ENCODE measurements at regions not wholly inside any gene's neighbourhood (a gene's known extent, or its start where the extent isn't known, plus 50 kb on each side); places are given as distances from the start of the nearest gene placed in this dataset.

DNA sequence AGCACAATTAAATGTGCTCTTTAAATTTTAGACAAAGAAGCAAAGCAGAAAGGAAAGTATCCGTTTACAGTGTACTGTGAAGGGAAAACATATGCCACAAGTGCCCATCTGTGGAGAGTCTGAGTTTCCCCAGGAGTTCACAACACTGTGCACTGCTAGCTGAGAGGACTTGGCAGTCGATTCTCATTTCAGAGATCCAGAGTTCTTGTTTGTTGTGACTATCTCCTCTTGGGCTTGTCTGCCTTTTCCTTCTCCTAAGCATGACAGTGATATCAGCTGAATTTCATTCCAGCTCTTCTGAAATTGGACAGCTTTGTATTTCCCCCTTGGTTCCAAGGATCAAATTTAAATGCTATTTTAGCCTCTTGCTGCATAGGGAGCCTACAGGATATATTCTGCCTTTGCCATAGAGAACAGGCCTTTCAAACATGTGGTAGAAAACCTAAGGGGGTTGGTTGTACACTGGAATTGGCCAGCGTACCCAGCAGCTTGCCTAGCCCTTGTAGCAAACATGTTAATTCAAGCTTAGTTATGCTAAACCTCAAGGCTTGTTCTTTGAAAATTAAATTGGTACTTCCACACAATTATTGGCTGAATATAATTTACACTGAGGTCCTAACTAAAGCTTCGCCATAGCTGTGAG lies 259.2 kb upstream of the NOVA1 start:
- DNase-seq = no peak

DNA sequence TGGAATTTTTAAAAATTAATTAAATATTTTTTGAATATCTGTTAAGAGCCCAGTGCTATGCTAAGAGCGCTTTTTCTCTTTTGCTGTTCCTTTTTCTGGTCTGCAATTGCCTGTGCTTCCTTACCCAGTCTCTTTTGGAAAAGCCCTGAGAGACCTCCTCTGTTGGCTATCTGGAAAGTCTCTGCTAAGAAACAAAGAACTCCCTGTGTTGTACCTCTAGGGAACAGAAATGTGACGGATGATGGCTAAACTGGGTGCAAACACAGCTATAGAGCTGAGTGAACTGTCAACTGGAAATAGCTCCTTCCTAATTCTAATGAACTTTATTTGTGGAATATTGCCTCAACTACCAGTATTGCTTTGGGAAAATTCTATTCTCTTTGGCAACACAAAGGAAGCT lies 261.6 kb upstream of the NOVA1 start:
- DNase-seq = no peak

DNA sequence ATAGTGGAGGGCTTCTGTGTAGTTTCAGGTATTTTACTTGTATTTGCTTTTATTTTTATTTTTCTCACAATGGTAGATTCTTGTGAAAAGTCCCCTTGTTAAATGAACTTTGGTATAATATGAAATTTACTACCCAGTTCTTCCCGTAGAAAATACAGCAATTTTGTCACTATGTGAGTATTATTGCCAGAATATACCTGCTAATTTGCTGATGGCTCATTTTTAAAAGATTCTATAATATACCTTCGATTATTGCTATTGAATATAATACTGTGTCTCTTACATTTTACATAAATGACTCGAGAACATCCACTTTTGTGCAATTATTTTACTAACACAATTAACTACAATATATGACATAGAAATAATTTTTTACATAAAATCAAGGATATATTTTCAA lies 262.3 kb upstream of the NOVA1 start:
- DNase-seq = no peak

DNA sequence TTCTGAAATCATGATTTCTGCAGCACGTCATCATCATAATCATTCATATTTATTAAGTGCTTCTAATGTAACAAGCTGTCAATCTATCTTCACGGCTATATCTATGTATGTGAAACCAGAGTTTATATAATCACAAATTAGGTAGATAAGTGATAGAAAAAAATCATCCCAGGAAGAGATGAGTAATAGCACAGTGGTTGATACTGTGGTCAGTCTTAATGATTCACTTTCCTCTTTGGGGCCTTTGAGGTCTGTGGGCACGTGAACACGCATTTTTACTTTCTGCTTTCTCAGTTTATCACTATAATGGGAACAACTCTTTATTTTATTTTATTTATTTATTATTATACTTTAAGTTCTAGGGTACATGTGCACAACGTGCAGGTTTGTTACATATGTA lies 265.9 kb upstream of the NOVA1 start:
- no peak for DNase-seq

DNA sequence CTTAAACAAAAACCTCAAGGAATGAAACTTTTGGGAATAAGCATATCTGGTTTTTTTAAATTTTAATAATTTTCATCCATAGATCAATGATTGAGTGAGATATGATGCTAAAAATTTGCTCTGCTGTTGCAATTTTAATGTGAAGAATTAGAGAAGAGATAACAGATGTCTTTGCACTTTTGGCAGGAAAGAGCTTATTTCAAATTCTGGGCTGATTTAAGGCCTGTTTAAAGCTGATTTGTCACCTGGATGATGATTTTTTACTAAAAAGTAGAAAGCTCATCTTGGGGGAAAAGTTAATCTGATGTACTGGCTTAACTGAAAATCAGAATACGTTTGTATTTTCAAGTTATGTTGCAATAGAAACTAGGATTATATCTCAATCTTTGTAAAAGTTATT lies 268.9 kb upstream of the NOVA1 start:
- no peak for DNase-seq

DNA sequence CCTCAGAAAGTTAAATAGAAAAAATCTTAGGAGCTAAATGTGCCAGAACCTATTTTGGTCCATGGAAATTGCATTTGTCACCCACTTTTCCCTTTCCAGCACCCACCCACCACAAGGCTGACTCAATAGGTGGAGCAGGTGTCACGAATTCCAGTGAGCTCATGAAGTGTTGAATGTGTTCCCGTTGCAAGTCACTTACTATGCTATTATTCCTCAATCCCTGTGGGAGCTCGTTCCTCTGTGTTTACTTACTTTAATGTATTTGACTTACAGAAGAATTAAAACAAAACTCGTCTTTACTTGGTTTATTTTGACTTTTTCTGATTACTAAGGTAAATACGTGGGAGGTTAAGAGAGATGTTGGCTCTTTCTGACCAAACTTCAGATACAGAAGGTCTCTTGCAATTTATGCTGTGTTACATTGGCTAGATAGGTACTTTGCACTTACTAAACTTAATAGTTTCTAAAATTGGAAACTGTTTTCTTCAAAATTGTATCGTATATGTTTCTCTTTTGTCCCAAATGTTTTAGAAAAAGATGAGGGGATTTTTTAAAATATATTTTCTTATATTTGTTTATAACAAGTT lies 269.4 kb upstream of the NOVA1 start:
- DNase-seq = peak in 1 of 2 experiments; percentile 57

DNA sequence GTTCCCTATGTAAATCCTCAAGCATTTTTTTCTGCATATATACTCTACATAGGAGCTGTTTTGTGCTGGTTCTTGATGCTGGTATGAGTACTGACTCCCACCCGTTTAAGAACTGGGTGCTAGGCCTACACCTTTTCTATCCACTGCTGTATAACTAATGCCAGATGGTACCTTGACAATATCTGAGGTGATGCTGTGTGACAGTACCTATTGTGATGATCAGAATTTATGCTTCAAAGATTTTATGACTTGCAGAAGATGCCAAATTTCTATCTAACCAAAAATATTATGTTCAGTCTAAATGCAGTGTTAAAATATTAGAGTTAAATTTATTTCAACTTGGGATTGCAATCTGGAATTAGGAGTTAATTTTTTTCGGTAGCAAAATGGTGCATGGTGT lies 272.3 kb upstream of the NOVA1 start:
- no peak for DNase-seq

DNA sequence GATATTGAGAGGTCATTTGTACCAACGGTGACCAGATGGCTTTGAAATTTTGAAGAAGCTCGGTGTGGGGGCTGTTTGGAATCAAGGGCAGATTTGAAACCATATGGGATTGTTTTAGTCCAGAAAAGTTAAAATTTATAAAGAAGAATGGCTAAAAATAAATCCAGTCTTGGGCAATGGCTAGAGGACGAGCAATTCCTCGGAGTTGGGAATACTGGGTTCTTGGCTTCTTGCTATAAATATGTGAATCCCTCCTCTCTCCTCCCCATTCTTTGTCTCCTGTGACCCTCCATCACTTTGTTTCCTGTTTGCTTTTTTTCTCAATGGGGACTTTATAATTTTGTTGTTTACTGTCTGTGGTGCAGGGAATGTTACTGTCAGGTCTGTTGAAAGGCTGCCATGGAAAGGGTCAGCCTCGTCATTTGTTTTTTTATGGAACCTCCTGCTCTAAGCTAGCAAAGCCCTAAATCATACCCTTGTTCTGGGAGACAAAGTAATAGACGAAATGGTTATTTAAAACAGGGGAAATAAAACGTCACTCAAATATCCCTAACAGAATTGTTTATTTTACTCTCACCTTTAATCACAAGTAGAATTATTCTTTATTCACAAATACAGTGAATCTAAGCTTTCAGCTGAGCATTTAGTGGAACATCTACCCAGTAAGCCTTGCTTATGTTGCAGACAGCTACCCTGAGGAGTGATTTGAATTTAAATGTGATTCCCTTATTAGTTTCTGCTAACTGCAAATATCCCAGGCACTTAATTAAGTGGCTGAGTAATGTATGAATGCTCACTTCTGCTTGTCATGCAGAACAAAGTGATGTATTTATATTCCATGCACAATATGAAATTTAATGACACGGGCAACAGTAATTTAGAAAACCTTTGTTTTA lies 273.1 kb upstream of the NOVA1 start:
- peak; percentile 49 to 73 for DNase-seq

DNA sequence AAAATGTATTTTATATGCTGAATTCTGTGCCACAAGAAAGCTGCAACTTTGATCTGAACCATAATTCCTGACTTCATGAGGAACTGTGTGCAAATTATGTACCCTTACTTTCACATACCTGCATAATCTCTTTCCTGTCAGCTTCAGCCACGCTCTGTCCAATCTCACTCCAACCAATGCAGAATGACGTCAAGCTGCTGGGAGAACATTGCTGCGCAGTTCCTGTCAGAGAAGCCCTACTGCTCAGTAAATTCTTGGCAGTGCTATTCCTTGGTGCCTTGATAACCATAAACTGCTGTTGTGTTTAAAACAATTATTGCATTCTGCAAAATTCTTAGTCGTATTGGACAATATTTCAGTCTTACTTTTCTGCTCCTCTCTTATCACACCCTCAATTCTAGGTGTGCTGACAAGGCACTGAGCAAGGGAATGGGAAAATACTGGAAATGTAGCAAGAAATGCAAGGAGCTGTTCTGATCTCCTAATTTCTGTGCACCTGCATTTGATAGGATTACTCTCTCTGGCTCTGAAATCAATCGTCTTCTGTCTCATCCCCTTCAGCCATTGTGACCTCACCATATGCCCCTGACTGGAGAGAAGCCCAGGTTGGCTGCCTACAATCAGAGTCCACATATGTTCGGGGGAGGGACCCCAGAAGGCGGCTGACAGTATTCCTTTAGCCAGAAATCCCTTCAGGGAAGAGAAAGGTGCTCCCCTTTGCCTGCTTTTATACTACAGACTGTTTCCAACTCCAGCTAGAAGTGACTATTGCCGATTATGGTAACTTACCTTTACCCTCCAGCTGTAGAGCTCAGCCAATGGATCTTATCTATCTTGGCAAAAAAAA lies 274.9 kb upstream of the NOVA1 start:
- no peak for DNase-seq

DNA sequence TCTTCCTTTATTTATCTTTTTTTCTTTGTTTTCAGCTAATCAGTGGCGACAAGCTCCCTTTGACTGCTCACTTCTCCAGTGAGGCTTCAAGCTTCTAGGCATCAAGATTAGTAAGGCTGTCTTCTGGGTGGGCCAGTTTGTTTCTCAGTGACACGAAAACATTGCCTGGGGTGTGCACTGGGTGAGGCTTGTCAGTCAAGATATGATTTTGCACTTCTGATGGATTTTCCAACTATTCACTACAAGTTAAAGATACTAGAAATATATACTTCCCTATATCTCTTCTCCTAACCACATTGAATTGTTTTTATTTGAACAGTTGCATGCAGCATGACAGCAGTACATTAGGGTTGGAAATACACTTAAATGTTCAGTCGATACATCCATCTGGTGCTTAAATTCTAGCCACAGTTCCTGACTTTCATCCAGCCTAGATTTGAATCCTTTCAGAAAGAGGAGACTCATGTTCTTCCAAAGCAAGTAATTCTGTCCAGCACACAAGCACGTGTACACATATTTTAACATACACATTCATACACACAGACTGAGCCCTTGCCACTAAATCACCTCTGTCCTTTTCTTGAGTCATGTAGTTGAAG lies 275.6 kb upstream of the NOVA1 start:
- no peak for DNase-seq

DNA sequence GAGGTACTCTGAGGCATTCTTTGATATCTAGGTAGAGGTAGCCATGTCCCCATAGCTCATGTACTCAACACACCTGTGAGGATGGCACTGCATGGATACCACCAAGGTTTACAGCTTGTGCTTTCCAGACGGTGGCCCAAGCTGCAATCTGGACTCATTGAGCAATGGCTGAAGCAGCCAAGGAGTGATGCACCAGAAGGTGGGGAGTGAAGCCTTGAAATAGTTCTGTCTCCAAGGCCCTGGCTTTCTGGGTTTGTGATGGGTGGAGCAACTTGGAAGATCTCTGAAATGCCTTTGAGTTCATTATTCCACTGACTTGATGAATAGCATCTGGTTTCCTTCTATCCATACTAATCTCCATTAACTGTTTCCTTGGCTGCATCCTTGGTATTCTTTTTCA lies 290.0 kb upstream of the NOVA1 start:
- DNase-seq = no peak

DNA sequence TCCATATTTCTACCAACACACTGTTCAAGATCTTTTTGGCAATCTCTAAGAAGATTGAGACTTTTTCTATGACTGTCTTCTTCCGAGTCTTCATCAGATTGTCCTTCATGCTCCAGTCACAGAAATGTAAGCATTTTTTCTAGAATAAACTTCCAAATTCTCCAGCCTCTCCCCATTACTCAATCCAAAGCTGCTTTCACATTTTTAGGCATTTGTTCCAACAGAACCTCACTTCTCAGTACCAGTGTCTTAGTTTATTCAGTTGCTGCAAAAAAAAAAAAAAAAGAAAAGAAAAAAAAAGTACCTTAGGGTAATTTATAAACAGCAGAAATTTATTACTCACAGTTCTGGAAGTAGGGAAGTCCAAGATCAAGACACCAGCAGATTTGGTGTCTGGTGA lies 290.8 kb upstream of the NOVA1 start:
- no peak for DNase-seq

DNA sequence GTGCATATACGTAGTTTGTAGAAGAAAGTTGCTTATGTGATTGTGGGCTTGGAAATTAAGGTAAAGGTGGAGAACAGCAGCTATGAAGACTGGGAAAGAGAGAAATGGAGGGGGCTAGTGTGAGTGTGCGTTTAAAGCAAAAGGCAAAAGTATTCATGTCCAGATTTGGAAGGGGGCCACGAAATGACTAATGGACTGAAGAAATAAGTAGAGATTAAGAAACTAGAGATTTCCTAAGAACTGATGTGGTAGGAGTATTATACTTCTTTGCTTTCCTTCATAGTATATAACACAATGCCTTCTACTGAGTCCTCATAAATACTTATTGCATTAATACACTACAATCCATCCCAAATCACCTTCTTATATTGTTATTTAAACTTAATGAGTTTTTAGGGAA lies 298.6 kb upstream of the NOVA1 start:
- no peak for DNase-seq

DNA sequence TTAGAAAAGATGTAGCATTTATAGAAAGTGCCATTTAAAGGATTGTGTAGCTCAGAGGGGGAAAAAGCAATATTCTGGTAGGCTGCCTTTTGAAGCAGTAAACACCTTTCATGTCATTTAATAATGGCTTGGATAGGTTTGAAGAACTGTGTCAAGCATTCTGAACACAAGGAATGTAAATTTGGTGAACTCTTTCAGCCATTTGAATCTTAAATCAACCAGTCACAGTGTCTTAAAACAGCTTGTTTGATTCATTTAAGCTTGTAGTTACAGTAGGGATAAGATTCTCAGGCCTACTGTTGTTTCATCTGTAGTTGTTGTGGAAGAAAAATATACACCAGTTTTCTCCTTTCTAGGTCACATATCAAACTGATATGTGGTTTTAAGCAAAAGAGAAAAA lies 299.4 kb upstream of the NOVA1 start:
- DNase-seq = no peak

DNA sequence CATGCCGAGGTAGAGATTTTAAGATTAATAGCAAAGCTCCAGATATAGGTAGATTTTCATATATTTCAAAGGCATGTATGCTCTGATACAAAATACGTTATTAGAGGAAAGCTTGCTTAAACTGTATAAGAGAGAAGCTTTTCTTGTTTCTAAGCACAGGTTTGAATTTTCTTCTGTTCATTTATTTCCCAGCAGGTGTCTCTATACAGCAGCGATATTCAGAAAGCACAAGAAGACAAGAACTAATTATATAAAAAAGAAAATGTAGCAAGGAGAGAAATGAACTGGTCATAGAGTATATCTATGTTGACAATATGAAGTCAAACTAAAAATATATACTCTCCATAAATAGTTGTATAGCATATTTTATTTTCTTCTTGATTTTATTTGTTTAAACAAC lies 307.4 kb upstream of the NOVA1 start:
- DNase-seq = no peak

DNA sequence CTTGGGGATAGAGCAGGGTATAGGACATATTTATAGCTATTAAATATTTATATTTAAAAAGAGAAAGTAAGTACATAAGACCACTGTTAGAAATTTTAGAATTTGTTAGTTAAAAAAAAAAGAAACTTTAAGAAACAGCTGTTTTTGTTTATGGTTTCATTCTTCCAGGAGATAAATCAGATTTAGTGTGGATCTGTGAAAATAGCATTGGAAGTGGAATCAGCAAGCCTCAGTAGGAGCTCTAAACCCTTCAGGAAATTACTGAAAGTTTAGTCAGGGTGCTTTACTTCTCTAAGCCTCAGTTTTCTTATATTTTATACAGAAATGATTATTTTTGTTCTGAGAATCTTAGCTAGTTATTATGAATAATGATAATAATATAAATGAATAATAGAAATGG lies 316.0 kb upstream of the NOVA1 start:
- DNase-seq = no peak

DNA sequence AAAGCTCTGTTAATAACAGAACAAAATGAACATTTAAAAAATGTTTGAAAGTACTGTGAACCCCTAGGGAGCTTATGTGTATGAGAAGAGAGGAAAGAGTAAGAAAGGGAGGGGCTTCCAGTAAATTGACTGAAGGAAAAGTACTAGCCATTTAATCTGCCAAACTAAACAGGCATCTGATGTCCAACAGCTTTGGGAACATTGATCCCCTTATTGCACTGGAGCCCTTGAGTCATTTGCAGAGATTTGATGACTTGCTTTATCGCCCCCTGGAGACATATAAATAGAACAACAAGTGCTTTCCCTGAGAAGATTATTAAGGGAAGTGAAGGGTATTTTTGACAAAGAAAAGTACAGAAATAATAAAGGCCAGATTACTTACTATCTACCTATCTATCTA lies 319.3 kb upstream of the NOVA1 start:
- DNase-seq = no peak

DNA sequence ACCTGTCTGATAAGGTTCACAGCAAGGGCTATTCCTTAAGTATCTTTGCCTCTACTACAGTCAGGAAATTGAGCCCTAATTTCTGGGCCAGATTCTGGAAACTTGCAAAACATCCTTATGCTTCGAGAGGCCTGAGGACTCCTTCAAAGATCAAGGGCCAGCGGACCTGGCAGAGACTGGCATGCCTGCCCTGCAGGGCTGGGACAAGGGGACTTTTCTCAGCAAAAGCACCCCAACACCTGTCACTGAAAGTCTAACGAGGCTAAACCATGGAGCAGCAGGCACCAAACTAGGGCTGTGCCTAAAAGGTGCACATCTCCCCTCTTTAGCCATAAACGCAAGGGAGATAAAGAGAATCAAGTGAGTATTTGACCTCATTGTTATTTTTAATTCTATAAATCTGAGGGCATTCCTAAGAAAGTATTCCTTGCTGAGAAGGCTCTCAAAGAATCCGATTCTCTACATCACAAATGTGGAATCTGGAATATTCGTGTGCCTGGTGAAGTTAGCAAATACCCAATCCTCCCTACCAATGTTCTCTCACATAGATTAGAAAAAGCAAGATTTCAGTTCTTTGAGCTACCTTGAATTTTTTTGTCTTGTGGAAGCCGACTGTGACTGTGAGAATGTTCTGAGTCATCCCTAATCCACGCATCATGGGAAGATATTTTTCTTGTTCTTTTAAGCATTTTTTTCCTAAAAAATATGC lies 328.2 kb upstream of the NOVA1 start:
- no peak for DNase-seq

DNA sequence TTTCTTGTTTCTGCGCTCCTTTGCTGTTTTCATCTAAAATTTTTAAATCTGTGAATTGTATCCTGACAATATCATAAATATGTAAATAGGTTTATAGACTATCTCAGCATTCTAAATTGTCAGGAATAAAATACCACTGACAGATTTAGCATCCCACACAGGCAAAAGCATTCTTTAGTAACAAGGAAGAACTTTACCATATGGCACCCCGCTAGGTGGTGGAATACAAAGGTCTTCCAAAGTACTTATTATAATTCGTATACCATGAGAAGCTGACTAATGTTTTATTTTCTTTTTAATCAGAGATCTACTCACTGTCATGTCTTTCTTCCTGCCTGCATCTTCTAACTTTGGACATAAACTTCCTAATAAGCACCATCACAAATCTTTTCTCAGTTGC lies 328.8 kb upstream of the NOVA1 start:
- DNase-seq = no peak

DNA sequence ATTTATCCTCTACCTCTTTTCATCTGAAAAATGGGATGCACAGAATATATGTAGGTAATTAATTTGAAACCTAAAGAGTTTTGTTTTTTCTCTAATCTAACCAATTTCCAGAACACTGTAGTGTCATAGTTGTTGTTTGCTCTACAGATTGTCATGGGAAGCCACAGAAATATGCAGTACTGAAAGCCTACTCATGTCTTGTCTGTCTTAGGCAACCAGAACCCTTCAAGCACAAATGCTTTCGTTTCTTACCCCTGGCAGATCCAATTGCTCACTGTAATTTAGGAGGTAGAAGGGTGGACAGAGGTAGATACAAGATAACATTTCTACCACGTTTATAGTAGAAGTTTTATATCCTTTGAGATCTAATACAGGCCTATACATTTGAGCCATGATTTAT lies 330.2 kb upstream of the NOVA1 start:
- DNase-seq = no peak

DNA sequence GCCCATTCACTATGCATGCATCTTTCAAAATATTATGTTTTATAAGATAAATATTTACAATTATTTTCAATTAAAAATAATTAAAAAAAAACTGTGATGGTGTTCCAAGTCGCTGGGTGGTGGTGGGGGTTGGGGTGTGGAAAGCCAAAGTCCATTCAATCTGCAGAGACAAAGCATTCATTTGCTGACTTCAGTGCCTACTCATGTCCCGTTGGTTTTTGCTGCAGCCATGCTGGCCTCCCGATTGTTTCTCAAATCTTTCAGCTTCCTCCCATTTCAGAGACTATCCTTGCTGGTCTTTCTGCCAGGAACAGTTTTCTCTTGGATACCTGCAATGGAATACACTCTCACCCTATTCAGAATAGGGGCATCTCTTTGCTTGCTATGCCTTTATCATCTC lies 331.5 kb upstream of the NOVA1 start:
- DNase-seq = no peak

DNA sequence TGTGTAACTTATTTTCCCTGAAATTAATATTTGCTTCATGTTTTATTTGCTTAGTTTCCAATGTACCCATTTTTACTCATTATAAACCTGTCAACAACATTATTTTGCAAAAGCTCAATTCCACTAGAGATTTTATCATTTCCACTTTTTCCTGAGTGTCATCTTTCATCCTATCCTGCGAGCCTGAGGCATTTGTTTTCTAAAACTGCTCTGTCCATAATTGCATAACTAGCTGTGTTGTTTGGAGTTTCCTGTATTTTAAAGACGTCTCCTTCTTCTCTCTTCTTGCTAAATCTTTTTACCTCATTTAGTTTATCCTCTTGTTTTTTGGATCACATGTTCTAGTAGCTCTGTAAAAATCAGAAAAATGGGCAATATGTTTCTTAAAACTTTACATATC lies 332.7 kb upstream of the NOVA1 start:
- DNase-seq = no peak

All from NCI-H1930 (cell line).